Vagina (tissue), 2 donors: ENCODE measurements at regions not wholly inside any gene's neighbourhood (a gene's known extent, or its start where the extent isn't known, plus 50 kb on each side); places are given as distances from the start of the nearest gene placed in this dataset.

ENCODE experiments used
- CTCF ChIP-seq, 3 experiments: fragments of 450-650 bp in 2 of 3; fragments of 200-600 bp in 1 of 3; sonication (generic) in 1 of 3; IDR thresholded peaks; one replicate each; pipeline ENCODE4 v1.5.1; 2017 to 2019; ENCODE audit warnings: antibody characterized with exemption in 3 of 3, mild to moderate bottlenecking in 2 of 3, moderate library complexity in 2 of 3
- POLR2A ChIP-seq, 2 donors: fragments of 450-650 bp; IDR thresholded peaks; one replicate each; pipeline ENCODE4 v1.6.1; 2017; ENCODE audit warnings: antibody characterized with exemption in 2 of 2, mild to moderate bottlenecking in 2 of 2, moderate library complexity in 2 of 2
- POLR2AphosphoS5 ChIP-seq, 2 donors: sonication (generic); formaldehyde crosslinking; IDR thresholded peaks; one replicate each; pipeline ENCODE4 v1.9.0; 2017; ENCODE audit warnings: antibody characterized with exemption in 2 of 2, mild to moderate bottlenecking in 2 of 2, low read depth in 1 of 2; ENCODE audit not compliant: insufficient read depth in 1 of 2

DNA sequence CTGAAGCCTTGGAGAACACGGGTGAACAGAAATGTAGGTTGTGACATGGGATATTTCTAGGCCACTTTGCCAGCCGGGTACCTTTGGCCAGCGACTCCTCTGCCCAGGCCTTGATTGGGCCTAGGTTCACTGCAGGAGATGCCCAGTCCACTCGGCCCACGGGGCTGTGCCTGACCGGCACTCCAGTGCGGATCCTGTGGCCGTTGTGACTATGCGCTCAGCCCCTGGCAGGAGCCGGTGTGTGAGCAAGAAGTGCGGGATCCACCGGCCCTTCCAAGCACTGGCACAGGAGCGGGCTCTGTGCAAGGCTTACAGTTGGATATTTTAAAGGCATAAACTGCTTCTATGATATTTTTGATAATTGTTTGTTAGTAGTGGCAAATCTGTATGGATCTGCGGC is 1042.5 kb upstream of the PCDH9 start:
- TF ChIP-seq POLR2AphosphoS5 (IDR thresholded peaks at IDR 0.05; ENCODE audit: insufficient read depth in 1 of 2, low read depth in 1 of 2) (no peak), CTCF (IDR thresholded peaks at IDR 0.05) (no peak), POLR2A (IDR thresholded peaks at IDR 0.05) (no peak)
